AG10803 (cell line): ENCODE measurements at regions not wholly inside any gene's neighbourhood (a gene's known extent, or its start where the extent isn't known, plus 50 kb on each side); places are given as distances from the start of the nearest gene placed in this dataset.

ENCODE experiments used
- DNase-seq: peaks from one replicate; pipeline ENCODE4 v3.0.0; 2010; ENCODE audit warnings: low read depth
- H3K4me3 ChIP-seq: 2 replicates; pipeline ENCODE4 v1.5.1; 2011; ENCODE audit warnings: mild to moderate bottlenecking, low read length, control low read depth
- TF ChIP-seq, protein P1 (sequence below): conservative IDR thresholded peaks from 2 replicates; pipeline ENCODE4 v1.5.1; 2011; ENCODE audit warnings: mild to moderate bottlenecking, low read length, control low read depth, inconsistent platforms

DNA sequence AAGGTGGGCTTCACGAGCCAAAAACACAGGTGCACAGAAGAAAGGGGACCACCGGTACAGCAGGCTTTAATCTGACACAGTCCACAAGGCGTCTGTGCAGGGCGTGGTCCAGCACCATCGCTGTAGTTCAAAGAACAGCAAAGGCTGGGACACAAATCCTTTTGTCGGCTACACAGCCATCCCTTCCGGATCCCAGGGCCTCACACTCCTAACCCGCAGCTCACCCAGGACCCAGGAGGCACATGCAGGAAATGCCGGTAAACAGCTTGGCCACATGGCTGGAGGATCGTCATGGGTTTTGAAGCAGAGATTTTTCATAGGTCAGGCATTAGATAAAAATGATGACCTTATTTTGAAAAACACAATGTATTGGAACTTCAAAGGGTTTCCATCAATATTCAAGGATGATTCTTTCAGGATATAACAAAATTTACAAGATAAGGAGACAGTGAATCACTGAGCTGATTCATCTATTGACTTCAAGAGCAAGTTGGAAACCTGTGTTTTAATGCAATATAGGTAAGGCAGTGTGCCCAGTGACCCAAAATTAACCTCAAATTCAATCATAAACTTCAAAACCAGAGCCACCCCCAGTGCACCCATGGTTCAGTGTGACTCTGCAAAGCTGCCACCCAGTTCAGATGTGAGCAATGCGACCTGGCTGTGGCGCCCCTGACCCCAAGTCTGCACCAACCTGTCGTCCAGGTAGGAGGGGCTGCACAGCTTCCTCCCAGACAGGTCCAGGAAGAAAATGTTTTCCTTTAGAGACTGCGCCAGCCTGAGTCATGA is 74.4 kb downstream of the TMEM18 start:
- DNase-seq: no peak
- H3K4me3 ChIP-seq: no peak overlapping the region
- TF ChIP-seq, protein P1, sequence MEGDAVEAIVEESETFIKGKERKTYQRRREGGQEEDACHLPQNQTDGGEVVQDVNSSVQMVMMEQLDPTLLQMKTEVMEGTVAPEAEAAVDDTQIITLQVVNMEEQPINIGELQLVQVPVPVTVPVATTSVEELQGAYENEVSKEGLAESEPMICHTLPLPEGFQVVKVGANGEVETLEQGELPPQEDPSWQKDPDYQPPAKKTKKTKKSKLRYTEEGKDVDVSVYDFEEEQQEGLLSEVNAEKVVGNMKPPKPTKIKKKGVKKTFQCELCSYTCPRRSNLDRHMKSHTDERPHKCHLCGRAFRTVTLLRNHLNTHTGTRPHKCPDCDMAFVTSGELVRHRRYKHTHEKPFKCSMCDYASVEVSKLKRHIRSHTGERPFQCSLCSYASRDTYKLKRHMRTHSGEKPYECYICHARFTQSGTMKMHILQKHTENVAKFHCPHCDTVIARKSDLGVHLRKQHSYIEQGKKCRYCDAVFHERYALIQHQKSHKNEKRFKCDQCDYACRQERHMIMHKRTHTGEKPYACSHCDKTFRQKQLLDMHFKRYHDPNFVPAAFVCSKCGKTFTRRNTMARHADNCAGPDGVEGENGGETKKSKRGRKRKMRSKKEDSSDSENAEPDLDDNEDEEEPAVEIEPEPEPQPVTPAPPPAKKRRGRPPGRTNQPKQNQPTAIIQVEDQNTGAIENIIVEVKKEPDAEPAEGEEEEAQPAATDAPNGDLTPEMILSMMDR: no peak

DNA sequence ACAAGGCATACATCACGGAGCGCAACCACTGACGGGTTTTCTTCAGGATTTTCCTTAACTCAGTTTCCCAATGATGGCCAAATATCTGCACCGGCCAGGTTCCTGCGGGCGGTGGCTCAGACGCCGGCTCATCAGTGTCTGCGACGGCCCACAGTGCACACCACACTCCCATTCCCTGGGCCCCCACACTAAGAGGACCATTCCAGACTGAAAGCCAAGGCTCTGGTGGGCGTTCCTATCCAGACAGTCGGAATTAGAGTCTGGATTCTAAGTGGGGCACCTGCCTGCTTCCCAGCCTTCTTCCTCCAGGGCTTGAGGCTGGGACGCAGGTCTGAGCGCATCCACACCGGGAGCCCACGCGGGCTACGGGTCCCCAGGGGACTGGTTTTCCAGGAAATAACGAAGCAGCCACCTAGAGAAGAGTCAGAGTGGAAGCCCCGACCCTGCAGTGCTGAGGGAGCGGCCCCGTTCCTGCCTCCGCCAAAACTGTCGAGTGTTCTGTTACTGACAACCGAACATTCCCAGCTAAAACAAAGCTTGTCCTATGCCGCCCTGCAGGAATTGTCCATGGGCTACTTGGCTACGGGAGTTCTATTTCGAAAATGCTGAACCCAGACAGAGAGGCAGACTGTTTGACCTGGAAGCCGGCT is 75.3 kb downstream of the TMEM18 start:
- DNase-seq: no peak
- H3K4me3 ChIP-seq: no peak overlapping the region
- TF ChIP-seq, protein P1: no peak

DNA sequence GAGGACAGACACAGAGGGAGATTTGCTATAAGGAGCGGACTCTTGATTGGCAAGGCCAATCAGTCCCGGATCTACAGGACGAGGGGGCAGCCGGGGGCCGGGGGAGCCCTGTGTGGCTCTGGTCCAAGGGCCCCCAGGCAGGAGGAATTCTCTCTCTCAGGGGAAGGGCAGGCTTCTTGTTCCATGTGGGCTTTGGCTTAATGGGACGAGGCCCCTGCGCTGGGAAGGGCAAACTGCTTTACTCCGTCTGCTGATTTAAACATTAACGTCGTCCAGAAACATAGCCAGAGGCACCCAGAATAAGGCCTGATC is 75.9 kb downstream of the TMEM18 start:
- DNase-seq: no peak
- H3K4me3 ChIP-seq: no peak overlapping the region
- TF ChIP-seq, protein P1: no peak

DNA sequence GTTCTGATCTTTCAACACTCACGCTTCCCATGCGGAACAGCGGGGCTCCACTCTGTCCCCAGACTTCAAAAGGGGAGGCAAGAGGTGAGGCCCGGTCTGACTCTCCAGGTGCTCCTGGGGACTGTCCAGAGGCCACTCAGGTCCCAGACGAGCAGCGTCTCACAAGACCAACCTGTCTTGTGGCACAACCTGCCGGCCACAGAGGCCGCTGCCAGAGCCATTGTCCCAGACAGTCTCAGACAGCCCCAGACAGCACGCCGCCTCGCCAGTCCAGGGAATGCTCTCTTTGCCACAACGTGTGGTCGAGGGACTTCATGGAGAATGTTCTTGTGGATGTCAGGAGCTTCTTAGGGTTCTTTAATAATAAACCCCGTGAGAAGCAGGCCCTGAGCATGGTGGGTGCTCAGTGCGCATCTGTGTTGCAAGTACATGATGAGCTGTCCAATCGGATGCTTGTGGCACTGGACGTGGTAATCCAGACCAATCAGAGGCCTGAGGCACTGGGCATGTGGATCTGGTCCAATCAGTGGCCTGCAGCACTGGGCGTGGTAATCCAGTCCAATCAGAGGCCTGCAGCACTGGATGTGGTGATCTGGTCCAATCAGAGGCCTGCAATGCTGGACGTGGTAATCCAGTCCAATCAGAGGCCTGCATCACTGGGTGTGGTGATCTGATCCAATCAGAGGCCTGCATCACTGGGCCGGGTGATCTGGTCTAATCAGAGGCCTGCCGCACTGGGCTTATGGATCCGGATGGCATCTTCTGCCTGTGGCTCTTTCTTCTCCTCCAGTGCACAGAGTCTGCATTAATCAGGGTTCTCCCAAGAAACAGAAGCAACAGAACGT is 76.4 kb downstream of the TMEM18 start:
- no peak overlapping the region for H3K4me3 ChIP-seq
- DNase-seq: no peak
- TF ChIP-seq, protein P1: no peak

DNA sequence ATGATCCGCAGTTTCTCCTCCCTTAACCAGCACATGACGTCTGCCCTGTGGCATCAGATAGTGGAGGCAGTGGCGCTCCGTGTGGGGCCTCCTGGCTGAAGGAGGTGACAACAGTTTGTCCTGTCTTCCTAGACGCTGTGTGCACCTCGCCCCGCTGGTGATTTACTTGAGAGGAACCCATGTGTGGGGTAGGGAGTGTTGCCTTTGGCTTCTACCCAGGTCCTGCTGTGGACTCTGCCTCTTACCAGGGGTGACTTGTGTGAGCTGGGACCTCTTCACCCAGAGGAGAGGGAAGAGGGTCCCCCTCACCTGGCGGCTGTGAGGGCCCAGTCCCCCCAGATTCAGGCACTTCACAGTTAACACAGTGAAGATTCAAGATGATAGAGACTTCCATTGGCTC is 77.6 kb downstream of the TMEM18 start:
- TF ChIP-seq, protein P1: no peak
- H3K4me3 ChIP-seq: no peak overlapping the region
- DNase-seq: no peak

DNA sequence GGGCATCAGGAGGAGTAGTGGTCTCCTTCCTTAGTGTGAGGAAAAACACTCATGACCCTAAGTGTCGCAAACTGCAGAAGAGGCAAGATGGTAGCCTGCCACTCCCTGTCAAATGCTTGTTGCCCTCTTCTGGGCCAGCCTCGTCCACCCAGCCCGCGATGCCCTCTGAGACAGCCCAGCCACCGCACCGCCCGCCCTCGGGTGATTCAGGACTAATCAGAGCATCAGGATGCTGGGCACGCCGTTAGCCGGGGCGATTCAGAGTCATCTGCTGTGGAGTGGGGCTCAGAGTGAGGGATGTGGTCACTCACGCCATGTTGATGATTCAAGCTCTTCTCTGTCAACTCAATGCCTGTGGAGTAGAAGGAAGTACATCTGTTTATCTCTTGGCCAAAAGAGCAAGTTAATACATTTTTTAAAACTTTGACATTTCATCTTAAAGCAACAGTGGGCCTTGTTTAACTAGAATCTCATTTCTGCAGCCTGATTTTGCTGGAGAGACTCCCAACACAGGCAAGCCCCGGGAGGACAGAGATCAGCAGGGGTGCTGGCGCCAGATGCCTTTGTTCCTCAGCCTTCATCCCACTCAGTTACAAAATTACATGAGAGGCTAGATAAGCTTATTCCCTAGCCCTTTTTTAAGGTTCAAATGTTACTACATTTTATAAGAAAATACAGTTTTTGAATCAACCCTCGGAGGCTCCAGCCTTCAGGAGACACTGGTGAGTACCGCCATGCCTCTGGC is 79.0 kb downstream of the TMEM18 start:
- no peak overlapping the region for H3K4me3 ChIP-seq
- no peak for DNase-seq
- TF ChIP-seq, protein P1: no peak
